ENCODE measurements at regions not wholly inside any gene's neighbourhood (a gene's known extent, or its start where the extent isn't known, plus 50 kb on each side); places are given as distances from the start of the nearest gene placed in this dataset.
A peak's percentile ranks its signal among the peaks of the same experiment; 100 is the strongest.
"Not testable (repeated sequence)": the region's sequence is repeated elsewhere in the genome, so short reads cannot be mapped to it uniquely, and the experiment has no call there.

GRCh38 chr1:218935408-218935807, 238.3 kb upstream of the LYPLAL1 start:
- in situ Hi-C loops (cut with MboI); H3K9me1 ChIP-seq (ENCODE audit: control insufficient read depth, insufficient read depth, low read length); H3K79me2 ChIP-seq (ENCODE audit: control insufficient read depth, insufficient read depth, low read length); ATAC-seq; H2AFZ ChIP-seq (ENCODE audit: low read depth, low read length); DNase-seq (ENCODE audit: extremely low read depth in 1 of 4, low spot score in 3 of 4); CTCF ChIA-PET (ENCODE audit: low intra/inter-chr PET ratio); intact Hi-C loops (cut with micrococcal nuclease); FAIRE-seq; H3K4me2 ChIP-seq (ENCODE audit: insufficient read depth, low read length); H3K27ac ChIP-seq (ENCODE audit: extremely low read depth, low read depth, low read length); H3K4me1 ChIP-seq (replicated peaks in 1 of 2; ENCODE audit: control insufficient read depth in 2 of 2, insufficient read depth in 2 of 2, low read length in 2 of 2); H3K27me3 ChIP-seq (ENCODE audit: control insufficient read depth in 2 of 2, insufficient read depth in 2 of 2, low read length in 2 of 2); BruUV-seq (replicated peaks); POLR2A ChIA-PET; H3K9ac ChIP-seq (ENCODE audit: insufficient read depth in 1 of 2, low read depth in 2 of 2, low read length in 2 of 2); H3K4me3 ChIP-seq; H4K20me1 ChIP-seq (replicated peaks; ENCODE audit: control insufficient read depth, insufficient read depth, low read length); H3K9me3 ChIP-seq (replicated peaks; ENCODE audit: control insufficient read depth, insufficient read depth, low read depth, low read length); H3K36me3 ChIP-seq (ENCODE audit: control insufficient read depth, insufficient read depth, low read length): not testable (repeated sequence)
- WGBS (ENCODE audit: insufficient coverage, low coverage, missing lambda C conversion rate): 0% methylated on average over 2 of the region's 2 CpGs
- peak; percentile 48; the same call in 1 of the 2 replicates for TF ChIP-seq ZNF354B (CRISPR knock-in tag; IDR thresholded peaks at IDR 0.05)
- TF ChIP-seq ZNF507 (tag; conservative IDR thresholded peaks at IDR 0.05): peak; percentile 83

DNA sequence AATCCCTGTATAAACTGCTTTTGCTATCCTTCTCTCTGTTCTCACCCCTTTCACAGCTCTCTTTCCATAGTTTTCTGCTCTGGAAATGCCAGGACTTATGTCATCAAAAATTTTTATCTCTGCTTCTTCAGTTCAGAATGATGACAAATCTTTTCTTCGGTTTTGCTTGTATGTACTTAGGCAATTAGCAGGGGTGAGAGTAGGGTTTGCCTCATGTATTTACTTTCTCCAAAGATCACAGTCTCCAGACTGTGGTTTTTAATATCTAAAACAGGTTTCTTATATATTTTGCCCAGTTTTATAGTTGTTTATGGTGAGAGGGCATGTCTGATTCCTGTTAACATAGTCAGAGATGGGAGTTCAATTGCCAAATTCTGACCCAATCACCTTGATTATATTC, 235.4 kb upstream of the LYPLAL1 start:
- ChIA-PET CTCF (ENCODE audit: low intra/inter-chr PET ratio) (no interaction called here), POLR2A (interaction anchor here (0.5 kb wide), 1 partner anchor 238 kb away, joined by 3 read pairs; no protein-coding TSS in a partner anchor)
- 0% methylated on average over 1 of the region's 1 CpG for whole genome bisulfite sequencing (ENCODE audit: insufficient coverage, low coverage, missing lambda C conversion rate)
- Histone ChIP-seq H3K9me3 (replicated peaks; ENCODE audit: control insufficient read depth, insufficient read depth, low read depth, low read length) (no peaks in the 10 kb centered on the region), H4K20me1 (replicated peaks; ENCODE audit: control insufficient read depth, insufficient read depth, low read length) (no peaks in the 10 kb centered on the region), H3K9ac (ENCODE audit: insufficient read depth in 1 of 2, low read depth in 2 of 2, low read length in 2 of 2) (no peak overlapping the region), H3K79me2 (ENCODE audit: control insufficient read depth, insufficient read depth, low read length) (no peaks in the 10 kb centered on the region), H3K4me1 (replicated peaks in 1 of 2; ENCODE audit: control insufficient read depth in 2 of 2, insufficient read depth in 2 of 2, low read length in 2 of 2) (no peaks in the 10 kb centered on the region), H2AFZ (ENCODE audit: low read depth, low read length) (no peak overlapping the region), H3K4me3 (no peak overlapping the region), H3K27me3 (ENCODE audit: control insufficient read depth in 2 of 2, insufficient read depth in 2 of 2, low read length in 2 of 2) (no peaks in the 10 kb centered on the region), H3K27ac (ENCODE audit: extremely low read depth, low read depth, low read length) (no peak overlapping the region), H3K9me1 (ENCODE audit: control insufficient read depth, insufficient read depth, low read length) (no peaks in the 10 kb centered on the region), H3K36me3 (ENCODE audit: control insufficient read depth, insufficient read depth, low read length) (no peaks in the 10 kb centered on the region), H3K4me2 (ENCODE audit: insufficient read depth, low read length) (no peak overlapping the region)
- DNase-seq (ENCODE audit: extremely low read depth in 1 of 4, low spot score in 3 of 4) (no peak), ATAC-seq (no peak), FAIRE-seq (no peak)
- no TSS peak for BruUV-seq (replicated peaks)
- intact Hi-C loops (cut with micrococcal nuclease): no loop called here
- in situ Hi-C loops (cut with MboI): no loop called here
- TF ChIP-seq MEF2D (tag; conservative IDR thresholded peaks at IDR 0.05; ENCODE audit: low read depth) (no peak), CEBPG (CRISPR knock-in tag; IDR thresholded peaks at IDR 0.05) (no peak), CEBPG (tag; conservative IDR thresholded peaks at IDR 0.05 in 1 of 2, IDR thresholded peaks at IDR 0.05 in 1 of 2) (no peak), HDAC6 (IDR thresholded peaks at IDR 0.05; ENCODE audit: low read depth, low read length) (no peak), THRB (CRISPR knock-in tag; conservative IDR thresholded peaks at IDR 0.05) (no peak), GTF2B (IDR thresholded peaks at IDR 0.05; ENCODE audit: extremely low read depth, insufficient read length) (no peak), ETS2 (tag; IDR thresholded peaks at IDR 0.05; ENCODE audit: borderline replicate concordance, poor library complexity, severe bottlenecking) (no peak), KLF16 (IDR thresholded peaks at IDR 0.05) (no peak), ARNT (IDR thresholded peaks at IDR 0.05) (no peak)
